Adrenal gland (tissue), 5 donors: ENCODE measurements at regions not wholly inside any gene's neighbourhood (a gene's known extent, or its start where the extent isn't known, plus 50 kb on each side); places are given as distances from the start of the nearest gene placed in this dataset.

Experiments
- CTCF ChIP-seq, 6 experiments: fragments of 450-650 bp in 4 of 6; fragments of 200-600 bp in 2 of 6; sonication (generic) in 1 of 6; IDR thresholded peaks; 1 replicate in 5 of 6; 2 replicates in 1 of 6; pipeline versions ENCODE4 v1.5.1 to v1.8.0; 2016 to 2021; ENCODE audit warnings: antibody characterized with exemption in 6 of 6, mild to moderate bottlenecking in 2 of 6, moderate library complexity in 1 of 6
- POLR2A ChIP-seq, 2 donors: fragments of 450-650 bp; IDR thresholded peaks; one replicate each; pipeline ENCODE4 v1.6.1; 2017; ENCODE audit warnings: antibody characterized with exemption in 2 of 2, mild to moderate bottlenecking in 2 of 2, moderate library complexity in 1 of 2
- donor health status: DM: no; HTN: no; CAD: no.

GRCh38 chr12:89945123-89945522 is 236.5 kb upstream of the ATP2B1 start:
- no peak for TF ChIP-seq CTCF (IDR thresholded peaks at IDR 0.05)
- no peak for TF ChIP-seq POLR2A (IDR thresholded peaks at IDR 0.05)
